ENCODE measurements at regions not wholly inside any gene's neighbourhood (a gene's known extent, or its start where the extent isn't known, plus 50 kb on each side); places are given as distances from the start of the nearest gene placed in this dataset.
A peak's percentile ranks its signal among the peaks of the same experiment; 100 is the strongest.
"Not testable (repeated sequence)": the region's sequence is repeated elsewhere in the genome, so short reads cannot be mapped to it uniquely, and the experiment has no call there.

- Histone ChIP-seq H3K9me3 (ENCODE audit: low read length) (no peaks in the 10 kb centered on the region), H3K4me3 (ENCODE audit: low read length) (peak overlapping the region; percentile 53; the same call in 1 of the 2 replicates), H3K27ac (ENCODE audit: low read length) (peak overlapping the region; percentile 53), H4K20me1 (ENCODE audit: insufficient read depth, low read depth, low read length) (no peaks in the 10 kb centered on the region), H3K79me2 (ENCODE audit: low read length) (no peaks in the 10 kb centered on the region), H3K4me2 (ENCODE audit: low read depth, low read length, poor library complexity, severe bottlenecking) (peak overlapping the region; percentile 61), H2AFZ (ENCODE audit: low read length) (peak overlapping the region; percentile 63; the same call in 1 of the 2 replicates), H3K9me2 (replicated peaks; ENCODE audit: insufficient read depth, low read length) (no peaks in the 10 kb centered on the region), H3K9ac (ENCODE audit: low read length) (peak overlapping the region; percentile 58), H3K27me3 (ENCODE audit: low read length) (no peaks in the 10 kb centered on the region), H3K36me3 (ENCODE audit: insufficient read depth, low read length) (no peaks in the 10 kb centered on the region), H3K4me1 (ENCODE audit: low read length) (peaks cover 26% of the 10 kb centered on the region)
- peak; percentile 87 for DNase-seq
Observed at GRCh38 chr12:131511803-131512561, 198.9 kb upstream of the SFSWAP start.

DNA sequence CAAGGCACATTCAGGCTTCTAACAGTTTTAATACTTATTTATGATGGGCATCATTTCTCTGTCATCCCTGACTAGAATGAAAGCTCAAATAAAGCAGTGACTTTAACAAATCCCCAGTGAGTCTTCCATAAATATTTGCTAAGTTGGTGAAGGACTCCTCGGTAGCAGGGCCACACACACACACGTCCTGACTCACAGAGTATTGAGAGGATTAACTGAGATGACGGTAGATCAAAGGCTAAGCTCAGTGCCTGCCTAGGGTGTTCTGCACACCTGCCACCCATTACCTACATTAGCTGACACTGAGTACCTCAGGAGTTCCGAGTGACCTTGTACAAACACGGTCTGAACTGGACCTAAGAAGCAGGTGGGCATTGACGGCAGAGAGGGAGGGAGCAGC lies 197.3 kb upstream of the SFSWAP start:
- Histone ChIP-seq H3K9me2 (replicated peaks; ENCODE audit: insufficient read depth, low read length) (no peaks in the 10 kb centered on the region), H3K79me2 (ENCODE audit: low read length) (no peaks in the 10 kb centered on the region), H3K27ac (ENCODE audit: low read length) (no peak overlapping the region), H3K36me3 (ENCODE audit: insufficient read depth, low read length) (no peaks in the 10 kb centered on the region), H4K20me1 (ENCODE audit: insufficient read depth, low read depth, low read length) (no peaks in the 10 kb centered on the region), H3K4me1 (ENCODE audit: low read length) (peaks cover 23% of the 10 kb centered on the region), H3K9me3 (ENCODE audit: low read length) (no peaks in the 10 kb centered on the region), H3K27me3 (ENCODE audit: low read length) (no peaks in the 10 kb centered on the region), H2AFZ (ENCODE audit: low read length) (no peak overlapping the region), H3K4me2 (ENCODE audit: low read depth, low read length, poor library complexity, severe bottlenecking) (no peak overlapping the region), H3K9ac (ENCODE audit: low read length) (no peak overlapping the region), H3K4me3 (ENCODE audit: low read length) (no peak overlapping the region)
- no peak for DNase-seq

- not testable (repeated sequence) for H3K4me1 ChIP-seq (ENCODE audit: low read length)
Observed at GRCh38 chr12:131520553-131520952, 190.3 kb upstream of the SFSWAP start.

DNA sequence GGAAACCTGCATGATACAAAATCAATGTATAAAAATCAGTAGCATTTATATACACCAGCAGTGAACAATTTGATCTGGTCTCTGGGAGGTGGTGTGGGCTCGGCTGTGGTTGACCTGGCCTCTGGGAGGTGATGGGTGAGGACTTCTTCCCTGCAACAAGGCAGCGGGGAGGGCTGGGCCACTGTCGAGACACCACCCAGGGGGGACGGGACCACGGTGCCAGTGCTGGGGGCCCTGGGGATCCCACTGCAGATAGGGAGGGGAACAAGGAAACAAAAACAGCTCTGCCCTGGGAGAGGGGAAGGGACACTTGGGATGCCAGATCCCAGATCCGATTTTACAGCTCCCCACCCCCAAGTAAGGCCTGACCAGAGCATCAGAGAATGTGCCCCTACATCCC lies 189.6 kb upstream of the SFSWAP start:
- Histone ChIP-seq H3K27ac (ENCODE audit: low read length) (no peak overlapping the region), H2AFZ (ENCODE audit: low read length) (no peak overlapping the region), H3K4me2 (ENCODE audit: low read depth, low read length, poor library complexity, severe bottlenecking) (no peak overlapping the region), H3K4me1 (ENCODE audit: low read length) (no peaks in the 10 kb centered on the region), H3K9me3 (ENCODE audit: low read length) (no peaks in the 10 kb centered on the region), H3K27me3 (ENCODE audit: low read length) (no peaks in the 10 kb centered on the region), H3K9me2 (replicated peaks; ENCODE audit: insufficient read depth, low read length) (no peaks in the 10 kb centered on the region), H3K36me3 (ENCODE audit: insufficient read depth, low read length) (no peaks in the 10 kb centered on the region), H3K9ac (ENCODE audit: low read length) (no peak overlapping the region), H3K79me2 (ENCODE audit: low read length) (no peaks in the 10 kb centered on the region), H4K20me1 (ENCODE audit: insufficient read depth, low read depth, low read length) (no peaks in the 10 kb centered on the region), H3K4me3 (ENCODE audit: low read length) (no peak overlapping the region)
- DNase-seq: no peak

More at GRCh38 chr12:131520553-131520952, 190.3 kb upstream of the SFSWAP start:
- not testable (repeated sequence) for H3K4me2 ChIP-seq (ENCODE audit: low read depth, low read length, poor library complexity, severe bottlenecking); H3K27me3 ChIP-seq (ENCODE audit: low read length); H3K4me3 ChIP-seq (ENCODE audit: low read length); H3K27ac ChIP-seq (ENCODE audit: low read length); H3K36me3 ChIP-seq (ENCODE audit: insufficient read depth, low read length); DNase-seq; H4K20me1 ChIP-seq (ENCODE audit: insufficient read depth, low read depth, low read length); H2AFZ ChIP-seq (ENCODE audit: low read length); H3K9ac ChIP-seq (ENCODE audit: low read length); H3K9me3 ChIP-seq (ENCODE audit: low read length); H3K79me2 ChIP-seq (ENCODE audit: low read length); H3K9me2 ChIP-seq (replicated peaks; ENCODE audit: insufficient read depth, low read length)

- Histone ChIP-seq H3K4me1 (ENCODE audit: low read length) (no peaks in the 10 kb centered on the region), H3K9me2 (replicated peaks; ENCODE audit: insufficient read depth, low read length) (no peaks in the 10 kb centered on the region), H3K27ac (ENCODE audit: low read length) (no peak overlapping the region), H4K20me1 (ENCODE audit: insufficient read depth, low read depth, low read length) (no peaks in the 10 kb centered on the region), H3K27me3 (ENCODE audit: low read length) (no peaks in the 10 kb centered on the region), H2AFZ (ENCODE audit: low read length) (no peak overlapping the region), H3K79me2 (ENCODE audit: low read length) (no peaks in the 10 kb centered on the region), H3K9ac (ENCODE audit: low read length) (no peak overlapping the region), H3K36me3 (ENCODE audit: insufficient read depth, low read length) (no peaks in the 10 kb centered on the region), H3K9me3 (ENCODE audit: low read length) (no peaks in the 10 kb centered on the region), H3K4me2 (ENCODE audit: low read depth, low read length, poor library complexity, severe bottlenecking) (no peak overlapping the region), H3K4me3 (ENCODE audit: low read length) (no peak overlapping the region)
- no peak for DNase-seq
Observed at GRCh38 chr12:131525795-131526508, 184.9 kb upstream of the SFSWAP start.

DNA sequence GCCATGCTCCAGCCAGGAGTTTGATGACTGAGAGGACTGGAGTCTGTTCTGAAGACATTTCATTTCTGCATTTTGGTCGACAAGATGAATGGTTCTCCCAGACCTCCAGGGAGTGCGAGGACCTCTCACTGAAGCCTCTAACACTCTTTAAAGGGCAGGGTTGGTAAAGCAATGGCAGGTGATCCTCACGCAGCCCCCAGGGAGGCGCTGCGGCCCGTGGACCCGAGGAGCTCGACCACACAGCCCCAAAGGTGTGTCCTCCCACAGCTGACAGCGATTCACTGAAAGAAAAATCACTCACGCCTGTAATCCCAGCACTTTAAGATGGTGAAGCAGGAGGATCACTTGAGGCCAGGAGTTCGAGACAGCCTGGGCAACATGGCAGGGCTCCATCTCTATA lies 183.8 kb upstream of the SFSWAP start:
- Histone ChIP-seq H3K9ac (ENCODE audit: low read length) (no peak overlapping the region), H3K79me2 (ENCODE audit: low read length) (no peaks in the 10 kb centered on the region), H2AFZ (ENCODE audit: low read length) (no peak overlapping the region), H4K20me1 (ENCODE audit: insufficient read depth, low read depth, low read length) (no peaks in the 10 kb centered on the region), H3K4me3 (ENCODE audit: low read length) (no peak overlapping the region), H3K4me1 (ENCODE audit: low read length) (no peaks in the 10 kb centered on the region), H3K4me2 (ENCODE audit: low read depth, low read length, poor library complexity, severe bottlenecking) (no peak overlapping the region), H3K27me3 (ENCODE audit: low read length) (no peaks in the 10 kb centered on the region), H3K9me3 (ENCODE audit: low read length) (no peaks in the 10 kb centered on the region), H3K9me2 (replicated peaks; ENCODE audit: insufficient read depth, low read length) (no peaks in the 10 kb centered on the region), H3K36me3 (ENCODE audit: insufficient read depth, low read length) (no peaks in the 10 kb centered on the region), H3K27ac (ENCODE audit: low read length) (no peak overlapping the region)
- DNase-seq: no peak

GRCh38 chr12:131527736-131528135 lies 183.2 kb upstream of the SFSWAP start:
- no peak overlapping the region for H3K9ac ChIP-seq (ENCODE audit: low read length)
- no peak for DNase-seq
- H3K4me1 ChIP-seq (ENCODE audit: low read length): no peaks in the 10 kb centered on the region
- H3K4me3 ChIP-seq (ENCODE audit: low read length): no peak overlapping the region
- no peaks in the 10 kb centered on the region for H3K9me2 ChIP-seq (replicated peaks; ENCODE audit: insufficient read depth, low read length)
- H4K20me1 ChIP-seq (ENCODE audit: insufficient read depth, low read depth, low read length): no peaks in the 10 kb centered on the region
- no peak overlapping the region for H3K4me2 ChIP-seq (ENCODE audit: low read depth, low read length, poor library complexity, severe bottlenecking)
- H3K79me2 ChIP-seq (ENCODE audit: low read length): no peaks in the 10 kb centered on the region
- H3K27me3 ChIP-seq (ENCODE audit: low read length): no peaks in the 10 kb centered on the region
- no peak overlapping the region for H2AFZ ChIP-seq (ENCODE audit: low read length)
- H3K9me3 ChIP-seq (ENCODE audit: low read length): no peaks in the 10 kb centered on the region
- H3K27ac ChIP-seq (ENCODE audit: low read length): no peak overlapping the region
- H3K36me3 ChIP-seq (ENCODE audit: insufficient read depth, low read length): no peaks in the 10 kb centered on the region

GRCh38 chr12:131528144-131528543 lies 182.7 kb upstream of the SFSWAP start:
- H3K4me1 ChIP-seq (ENCODE audit: low read length): no peaks in the 10 kb centered on the region
- no peak for DNase-seq
- no peak overlapping the region for H2AFZ ChIP-seq (ENCODE audit: low read length)
- H3K4me2 ChIP-seq (ENCODE audit: low read depth, low read length, poor library complexity, severe bottlenecking): no peak overlapping the region
- H3K36me3 ChIP-seq (ENCODE audit: insufficient read depth, low read length): no peaks in the 10 kb centered on the region
- H3K79me2 ChIP-seq (ENCODE audit: low read length): no peaks in the 10 kb centered on the region
- no peak overlapping the region for H3K27ac ChIP-seq (ENCODE audit: low read length)
- no peaks in the 10 kb centered on the region for H3K9me2 ChIP-seq (replicated peaks; ENCODE audit: insufficient read depth, low read length)
- H4K20me1 ChIP-seq (ENCODE audit: insufficient read depth, low read depth, low read length): no peaks in the 10 kb centered on the region
- no peak overlapping the region for H3K9ac ChIP-seq (ENCODE audit: low read length)
- H3K4me3 ChIP-seq (ENCODE audit: low read length): no peak overlapping the region
- H3K27me3 ChIP-seq (ENCODE audit: low read length): no peaks in the 10 kb centered on the region
- H3K9me3 ChIP-seq (ENCODE audit: low read length): no peaks in the 10 kb centered on the region

Measured in Karpas-422 (cell line).